Bronchial epithelial cell (primary cell): ENCODE measurements at regions not wholly inside any gene's neighbourhood (a gene's known extent, or its start where the extent isn't known, plus 50 kb on each side); places are given as distances from the start of the nearest gene placed in this dataset.

Source experiments
- DNase-seq: peaks from one replicate; pipeline ENCODE4 v3.0.0-alpha.2; 2010; ENCODE audit warnings: low read depth
- FAIRE-seq: peaks from 2 replicates; lab custom pipeline; 2011; peaks lifted over from hg19 to GRCh38; lab: Jason Lieb, UNC
- H3K27me3 ChIP-seq: 2 replicates; pipeline ENCODE4 v1.5.1; 2011; ENCODE audit warnings: low read length; ENCODE audit not compliant: control insufficient read depth, insufficient read depth
- H3K36me3 ChIP-seq: 2 replicates; pipeline ENCODE4 v1.5.1; 2011; ENCODE audit warnings: low read length; ENCODE audit not compliant: control insufficient read depth, insufficient read depth
- H3K4me3 ChIP-seq: 2 replicates; pipeline ENCODE4 v1.5.1; 2011; ENCODE audit warnings: mild to moderate bottlenecking, low read depth, low read length, control low read depth
- TF ChIP-seq, protein P1 (sequence below): IDR thresholded peaks from 2 replicates; pipeline ENCODE4 v1.5.1; 2011; ENCODE audit warnings: mild to moderate bottlenecking, moderate library complexity, low read length, control low read depth, inconsistent platforms; ENCODE audit not compliant: insufficient read depth, severe bottlenecking

- no peak overlapping the region for H3K4me3 ChIP-seq
- FAIRE-seq: no peak
These were observed 1126.3 kb upstream of the SORCS1 start for GRCh38 chr10:108290823-108291222.

DNA sequence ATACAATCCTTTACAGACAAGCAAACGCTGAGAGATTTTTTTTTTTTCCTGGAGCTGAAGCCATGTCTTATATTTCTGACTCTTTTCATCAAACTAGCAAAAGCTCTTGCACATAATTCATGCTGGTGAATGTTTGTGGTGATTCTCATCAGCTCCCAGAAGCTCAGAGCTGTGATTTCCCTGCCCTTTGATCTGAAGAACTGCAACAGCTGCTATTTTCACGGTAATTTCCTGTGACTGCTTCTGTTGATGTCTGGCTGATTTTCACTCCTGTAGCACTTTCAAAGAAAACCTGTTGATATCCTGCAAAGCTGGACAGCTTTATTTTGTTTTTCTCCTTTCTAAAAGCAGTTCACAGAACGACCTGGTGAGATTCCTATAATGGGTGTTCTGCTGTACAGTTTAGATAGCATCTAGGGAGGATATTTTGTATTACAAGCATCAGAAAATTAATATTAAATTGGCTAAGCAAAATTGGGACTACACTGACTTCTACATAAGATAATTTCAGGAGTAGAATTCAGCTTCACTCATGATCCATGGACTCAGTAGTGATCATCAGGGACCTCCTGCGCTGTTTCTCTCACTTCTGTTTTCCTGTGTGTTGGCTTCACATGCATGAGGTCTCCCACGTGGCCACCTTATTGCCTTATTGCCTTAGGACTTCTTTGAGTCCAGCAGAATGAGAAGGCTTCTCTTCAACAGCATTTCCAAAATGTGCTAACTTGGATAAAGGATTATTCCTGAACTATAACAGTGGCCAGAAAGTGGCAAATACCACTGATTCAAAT, 1111.6 kb upstream of the SORCS1 start:
- TF ChIP-seq, protein P1, sequence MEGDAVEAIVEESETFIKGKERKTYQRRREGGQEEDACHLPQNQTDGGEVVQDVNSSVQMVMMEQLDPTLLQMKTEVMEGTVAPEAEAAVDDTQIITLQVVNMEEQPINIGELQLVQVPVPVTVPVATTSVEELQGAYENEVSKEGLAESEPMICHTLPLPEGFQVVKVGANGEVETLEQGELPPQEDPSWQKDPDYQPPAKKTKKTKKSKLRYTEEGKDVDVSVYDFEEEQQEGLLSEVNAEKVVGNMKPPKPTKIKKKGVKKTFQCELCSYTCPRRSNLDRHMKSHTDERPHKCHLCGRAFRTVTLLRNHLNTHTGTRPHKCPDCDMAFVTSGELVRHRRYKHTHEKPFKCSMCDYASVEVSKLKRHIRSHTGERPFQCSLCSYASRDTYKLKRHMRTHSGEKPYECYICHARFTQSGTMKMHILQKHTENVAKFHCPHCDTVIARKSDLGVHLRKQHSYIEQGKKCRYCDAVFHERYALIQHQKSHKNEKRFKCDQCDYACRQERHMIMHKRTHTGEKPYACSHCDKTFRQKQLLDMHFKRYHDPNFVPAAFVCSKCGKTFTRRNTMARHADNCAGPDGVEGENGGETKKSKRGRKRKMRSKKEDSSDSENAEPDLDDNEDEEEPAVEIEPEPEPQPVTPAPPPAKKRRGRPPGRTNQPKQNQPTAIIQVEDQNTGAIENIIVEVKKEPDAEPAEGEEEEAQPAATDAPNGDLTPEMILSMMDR: no peak
- H3K4me3 ChIP-seq: no peak overlapping the region
- no peaks in the 10 kb centered on the region for H3K27me3 ChIP-seq
- H3K36me3 ChIP-seq: no peaks in the 10 kb centered on the region
- DNase-seq: no peak
- FAIRE-seq: no peak

More at GRCh38 chr10:108290823-108291222, 1126.3 kb upstream of the SORCS1 start:
- no peak for DNase-seq
- TF ChIP-seq, protein P1: no peak
- no peaks in the 10 kb centered on the region for H3K27me3 ChIP-seq
- no peaks in the 10 kb centered on the region for H3K36me3 ChIP-seq

DNA sequence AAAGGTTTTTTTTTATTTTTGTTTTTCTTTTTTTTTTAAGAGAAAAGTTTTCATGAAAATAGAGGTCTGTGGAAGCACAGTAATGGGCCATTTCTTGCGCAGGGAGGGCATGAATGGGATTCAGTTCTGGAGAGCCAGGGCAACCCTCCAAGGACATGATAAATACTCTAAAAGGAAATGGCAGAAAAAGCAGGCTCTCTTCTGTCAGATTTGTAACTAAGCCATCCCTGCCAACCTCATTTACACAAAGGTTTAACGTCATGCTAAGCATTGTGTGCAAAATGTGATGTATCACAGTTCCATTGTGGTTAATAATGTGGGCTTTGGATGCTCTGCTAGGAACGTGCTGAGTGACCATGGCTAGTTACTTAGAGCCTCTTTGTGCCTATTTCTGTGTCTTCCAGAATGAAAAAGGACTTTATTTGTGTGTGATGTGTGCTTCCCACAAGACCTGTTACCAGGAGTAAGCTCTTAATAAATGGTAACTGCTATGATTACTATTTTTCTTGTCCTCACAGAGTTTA, 1095.9 kb upstream of the SORCS1 start:
- FAIRE-seq (no peak), DNase-seq (no peak)
- H3K27me3 ChIP-seq: no peaks in the 10 kb centered on the region
- H3K36me3 ChIP-seq: no peaks in the 10 kb centered on the region
- H3K4me3 ChIP-seq: no peak overlapping the region
- TF ChIP-seq, protein P1: no peak

DNA sequence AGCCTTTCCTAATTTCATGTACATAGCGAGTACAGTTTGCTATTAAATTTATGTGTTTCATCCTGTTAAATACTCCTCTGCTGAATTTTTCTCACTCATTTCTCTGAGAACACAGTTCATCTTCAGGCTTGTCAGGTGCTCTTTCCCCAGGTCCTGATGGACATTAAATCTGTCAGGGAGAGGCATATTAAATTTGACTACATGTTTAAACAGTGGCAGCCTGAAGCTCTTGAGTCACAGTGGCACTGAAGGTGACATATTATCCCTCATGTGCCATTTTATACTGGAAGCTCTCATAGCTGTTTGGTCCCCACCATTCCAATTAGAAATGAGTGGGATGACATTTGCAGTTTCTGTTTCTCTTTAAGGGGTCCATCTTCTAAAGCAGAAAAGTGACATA, 1089.6 kb upstream of the SORCS1 start:
- no peak for FAIRE-seq
- no peak for DNase-seq
- TF ChIP-seq, protein P1: no peak

GRCh38 chr10:108252771-108253170, 1088.3 kb upstream of the SORCS1 start:
- no peaks in the 10 kb centered on the region for H3K36me3 ChIP-seq
- H3K27me3 ChIP-seq: no peaks in the 10 kb centered on the region
- FAIRE-seq (no peak), DNase-seq (no peak)
- no peak overlapping the region for H3K4me3 ChIP-seq
- TF ChIP-seq, protein P1: no peak

More for the DNA sequence above, 1089.6 kb upstream of the SORCS1 start:
- Histone ChIP-seq H3K4me3 (no peak overlapping the region), H3K36me3 (no peaks in the 10 kb centered on the region), H3K27me3 (no peaks in the 10 kb centered on the region)
